ENCODE measurements at regions not wholly inside any gene's neighbourhood (a gene's known extent, or its start where the extent isn't known, plus 50 kb on each side); places are given as distances from the start of the nearest gene placed in this dataset.
"Not testable (repeated sequence)": the region's sequence is repeated elsewhere in the genome, so short reads cannot be mapped to it uniquely, and the experiment has no call there.

DNA sequence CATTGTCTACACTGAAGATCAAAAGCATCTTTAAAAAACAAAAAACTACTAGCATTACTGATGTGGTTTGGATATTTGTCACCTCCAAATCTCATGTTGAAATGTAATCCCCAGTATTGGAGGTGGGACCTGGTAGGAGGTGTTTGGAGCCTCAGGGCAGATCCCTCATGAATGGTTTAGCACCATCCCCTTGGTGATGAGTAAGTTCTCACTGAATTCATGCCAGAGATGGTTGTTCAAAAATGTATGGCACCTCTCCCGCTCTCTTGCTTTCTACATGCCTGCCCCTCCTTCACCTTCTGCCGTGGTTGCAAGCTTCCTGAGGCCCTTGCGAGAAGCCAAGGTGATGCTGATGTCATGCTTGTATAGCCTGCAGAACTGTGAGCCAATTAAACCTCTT, 136.6 kb upstream of the FHIT start (continued):
- no peak for TF ChIP-seq SCMH1 (CRISPR knock-in tag; IDR thresholded peaks at IDR 0.05; ENCODE audit: borderline replicate concordance)
- TF ChIP-seq, protein P1, sequence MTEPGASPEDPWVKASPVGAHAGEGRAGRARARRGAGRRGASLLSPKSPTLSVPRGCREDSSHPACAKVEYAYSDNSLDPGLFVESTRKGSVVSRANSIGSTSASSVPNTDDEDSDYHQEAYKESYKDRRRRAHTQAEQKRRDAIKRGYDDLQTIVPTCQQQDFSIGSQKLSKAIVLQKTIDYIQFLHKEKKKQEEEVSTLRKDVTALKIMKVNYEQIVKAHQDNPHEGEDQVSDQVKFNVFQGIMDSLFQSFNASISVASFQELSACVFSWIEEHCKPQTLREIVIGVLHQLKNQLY (CRISPR knock-in tag; IDR thresholded peaks at IDR 0.05), result no peak

DNA sequence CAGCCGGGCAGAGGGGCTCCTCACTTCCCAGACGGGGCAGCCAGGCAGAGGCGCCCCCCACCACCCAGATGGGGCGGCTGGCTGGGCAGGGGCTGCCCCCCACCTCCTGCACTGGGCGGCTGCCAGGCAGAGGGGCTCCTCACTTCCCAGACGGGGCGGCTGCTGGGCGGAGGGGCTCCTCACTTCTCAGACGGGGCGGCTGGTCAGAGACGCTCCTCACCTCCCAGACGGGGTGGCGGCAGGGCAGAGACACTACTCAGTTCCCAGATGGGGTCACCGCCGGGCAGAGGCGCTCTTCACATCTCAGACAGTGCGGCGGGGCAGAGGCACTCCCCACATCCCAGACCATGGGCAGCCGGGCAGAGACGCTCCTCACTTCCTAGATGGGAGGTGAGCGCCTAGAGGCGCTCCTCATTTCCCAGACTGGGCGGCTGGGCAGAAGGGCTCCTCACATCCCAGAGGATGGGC, 142.3 kb upstream of the FHIT start:
- H3K27me3 ChIP-seq (ENCODE audit: control insufficient read depth in 1 of 2, insufficient read depth in 2 of 2, low read length in 2 of 2); H3K36me3 ChIP-seq (replicated peaks in 1 of 2; ENCODE audit: control insufficient read depth in 1 of 2, insufficient read depth in 2 of 2, low read length in 2 of 2); CTCF ChIA-PET (ENCODE audit: low intra/inter-chr PET ratio, low total read pairs); BruUV-seq (replicated peaks); H3K4me2 ChIP-seq (ENCODE audit: low read depth, low read length); H3K27ac ChIP-seq (ENCODE audit: extremely low read length, insufficient read depth, low read length); H2AFZ ChIP-seq (ENCODE audit: low read length); intact Hi-C loops (cut with micrococcal nuclease; ENCODE audit: unreplicated experiment); FAIRE-seq; POLR2A ChIA-PET; H3K79me2 ChIP-seq (ENCODE audit: insufficient read depth, low read length); DNase-seq (ENCODE audit: low spot score); ATAC-seq; H3K4me3 ChIP-seq (replicated peaks in 1 of 3; ENCODE audit: insufficient read depth in 1 of 3, low read depth in 2 of 3, low read length in 3 of 3); H3K9me3 ChIP-seq (ENCODE audit: low read length); H3K9ac ChIP-seq (ENCODE audit: insufficient read depth, low read depth, low read length); H3K4me1 ChIP-seq (ENCODE audit: insufficient read depth, low read length); in situ Hi-C loops (cut with HindIII; ENCODE audit: extremely low pct_ligation_motif_present, low pct_unique_long_range_greater_than_20kb); H4K20me1 ChIP-seq (ENCODE audit: insufficient read depth, low read length): not testable (repeated sequence)
- WGBS (ENCODE audit: low lambda C conversion rate), result 76% methylated on average over 4 of the region's 23 CpGs

DNA sequence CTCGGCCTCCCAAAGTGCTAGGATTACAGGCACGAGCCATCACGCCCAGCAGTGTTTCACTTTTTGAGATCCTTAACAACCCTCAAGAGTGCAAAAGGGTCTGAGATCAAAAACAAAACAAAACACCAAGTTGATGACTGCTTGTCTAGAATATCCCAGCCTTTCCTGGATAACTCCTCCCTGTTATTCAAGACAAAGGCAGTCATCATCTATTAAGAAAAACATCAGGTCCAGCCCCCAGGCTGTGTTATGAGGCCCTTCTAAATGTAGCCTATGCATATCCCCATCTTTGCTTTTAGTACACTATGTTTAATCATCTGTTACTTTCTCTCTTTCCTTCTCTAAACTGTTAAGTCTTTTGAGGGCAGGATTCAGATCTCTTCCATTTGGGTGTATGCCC, 150.1 kb upstream of the FHIT start:
- Histone ChIP-seq H3K27me3 (ENCODE audit: control insufficient read depth in 1 of 2, insufficient read depth in 2 of 2, low read length in 2 of 2) (no peaks in the 10 kb centered on the region), H3K36me3 (replicated peaks in 1 of 2; ENCODE audit: control insufficient read depth in 1 of 2, insufficient read depth in 2 of 2, low read length in 2 of 2) (no peaks in the 10 kb centered on the region), H3K9me3 (ENCODE audit: low read length) (no peaks in the 10 kb centered on the region), H3K4me3 (replicated peaks in 1 of 3; ENCODE audit: insufficient read depth in 1 of 3, low read depth in 2 of 3, low read length in 3 of 3) (no peak overlapping the region), H3K9ac (ENCODE audit: insufficient read depth, low read depth, low read length) (no peak overlapping the region), H2AFZ (ENCODE audit: low read length) (no peak overlapping the region), H3K4me2 (ENCODE audit: low read depth, low read length) (no peak overlapping the region), H3K79me2 (ENCODE audit: insufficient read depth, low read length) (no peaks in the 10 kb centered on the region), H3K27ac (ENCODE audit: extremely low read length, insufficient read depth, low read length) (no peak overlapping the region), H3K4me1 (ENCODE audit: insufficient read depth, low read length) (no peaks in the 10 kb centered on the region), H4K20me1 (ENCODE audit: insufficient read depth, low read length) (no peaks in the 10 kb centered on the region)
- ChIA-PET POLR2A (no interaction called here), CTCF (ENCODE audit: low intra/inter-chr PET ratio, low total read pairs) (no interaction called here)
- no TSS peak for BruUV-seq (replicated peaks)
- intact Hi-C loops (cut with micrococcal nuclease; ENCODE audit: unreplicated experiment) (no loop called here), in situ Hi-C loops (cut with HindIII; ENCODE audit: extremely low pct_ligation_motif_present, low pct_unique_long_range_greater_than_20kb) (no loop called here)
- 0% methylated on average over 3 of the region's 3 CpGs for WGBS (ENCODE audit: low lambda C conversion rate)
- no peak for DNase-seq (ENCODE audit: low spot score)
- TF ChIP-seq MEIS1 (CRISPR knock-in tag; IDR thresholded peaks at IDR 0.05; ENCODE audit: borderline replicate concordance) (no peak), CBFB (CRISPR knock-in tag; IDR thresholded peaks at IDR 0.05) (no peak)
- no peak for FAIRE-seq
- no peak for ATAC-seq
